ENCODE measurements at regions not wholly inside any gene's neighbourhood (a gene's known extent, or its start where the extent isn't known, plus 50 kb on each side); places are given as distances from the start of the nearest gene placed in this dataset.
A peak's percentile ranks its signal among the peaks of the same experiment; 100 is the strongest.

- no peak for DNase-seq (ENCODE audit: low spot score)
Measured at GRCh38 chr15:95286352-95286880, 1044.1 kb upstream of the NR2F2 start.

DNA sequence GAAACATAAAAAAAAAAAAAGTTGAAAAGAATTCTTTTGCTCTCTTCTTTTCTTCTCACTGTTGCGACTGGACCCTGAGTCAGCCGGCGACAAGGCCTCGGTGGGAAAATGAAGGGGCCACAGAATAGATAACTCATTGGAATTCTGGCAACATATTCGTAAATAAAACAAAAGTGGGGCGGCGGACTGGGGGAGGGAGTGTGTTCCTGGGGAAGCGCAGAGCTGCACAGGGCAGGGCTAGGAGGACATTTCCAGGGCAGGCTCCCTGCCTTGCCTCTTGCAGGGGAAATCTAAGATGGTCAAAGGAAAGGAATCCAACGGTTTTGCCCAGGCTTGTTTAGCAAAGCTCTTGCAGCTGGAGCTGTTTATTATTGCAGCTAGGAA, 1042.8 kb upstream of the NR2F2 start:
- no peak for DNase-seq (ENCODE audit: low spot score)

- DNase-seq (ENCODE audit: low spot score), result no peak
Measured at GRCh38 chr15:95288626-95289025, 1041.9 kb upstream of the NR2F2 start.

DNA sequence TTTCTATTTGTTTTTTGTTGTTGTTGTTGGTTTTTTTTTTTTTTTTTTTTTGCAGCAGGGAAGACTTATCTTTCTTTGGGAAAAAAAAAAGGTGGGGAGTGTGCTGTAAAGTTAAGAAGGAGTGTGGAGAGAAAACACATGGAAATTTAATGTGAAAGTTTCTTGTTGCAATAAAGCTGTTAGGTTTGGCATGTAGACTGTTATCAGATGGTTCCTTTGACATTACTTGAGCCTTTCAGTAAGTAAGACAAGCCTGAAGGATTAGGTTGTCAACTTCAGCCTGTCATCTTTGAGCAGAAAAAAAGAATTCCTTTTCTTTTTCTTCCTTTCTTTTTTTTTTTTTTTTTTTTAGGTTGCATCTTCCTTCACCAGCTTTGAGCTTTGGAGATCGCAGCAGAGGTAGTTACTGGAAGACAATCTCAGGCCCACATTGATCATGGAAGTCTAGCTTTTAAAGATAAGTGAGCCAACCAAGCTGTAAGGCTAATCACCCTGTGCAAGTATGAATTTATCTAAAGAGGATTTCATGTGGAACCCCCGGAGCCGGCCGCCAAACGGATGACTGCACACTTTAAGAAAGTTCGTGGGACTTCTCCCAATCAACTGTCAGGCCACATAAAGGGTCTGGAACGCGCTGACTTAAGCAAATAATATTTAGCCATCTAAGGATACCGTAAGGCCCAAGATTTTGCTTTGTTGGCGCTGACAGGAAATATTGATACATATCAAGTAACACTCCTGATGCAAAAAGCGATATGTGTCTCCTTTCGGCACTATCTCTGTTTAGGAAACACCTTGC, 1040.1 kb upstream of the NR2F2 start:
- no peak for DNase-seq (ENCODE audit: low spot score)

DNA sequence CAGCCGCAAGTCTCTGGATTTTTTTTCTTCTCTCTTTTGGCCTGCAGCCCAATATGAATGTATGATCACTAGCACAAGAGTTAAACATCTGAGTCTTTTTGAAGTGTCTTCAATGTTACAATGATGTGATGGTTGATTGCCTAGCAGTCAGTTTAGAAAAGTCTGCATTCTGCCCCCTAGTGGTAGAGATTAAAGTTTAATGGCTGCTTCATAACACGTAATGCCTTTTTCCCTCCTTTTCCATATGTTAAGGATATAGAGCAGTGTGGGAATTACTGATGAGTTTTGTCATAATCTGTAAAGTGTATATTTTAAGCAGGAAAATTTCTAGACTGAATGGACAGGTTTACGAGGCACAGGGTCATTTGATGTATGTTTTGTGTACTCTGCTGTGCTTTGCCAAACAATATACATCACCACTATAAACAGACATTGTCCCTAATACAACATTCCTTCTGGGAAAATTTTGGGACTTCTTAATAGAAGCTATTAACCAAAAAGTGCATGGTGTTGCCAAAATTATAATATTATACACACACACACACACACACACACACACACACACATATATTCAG, 1038.5 kb upstream of the NR2F2 start:
- peak; percentile 32 for DNase-seq (ENCODE audit: low spot score)

GRCh38 chr15:95292785-95293450, 1037.6 kb upstream of the NR2F2 start:
- DNase-seq (ENCODE audit: low spot score), result no peak

- no peak for DNase-seq (ENCODE audit: low spot score)
Measured at GRCh38 chr15:95293456-95294031, 1037.0 kb upstream of the NR2F2 start.

- DNase-seq (ENCODE audit: low spot score), result no peak
Measured at GRCh38 chr15:95295363-95295762, 1035.1 kb upstream of the NR2F2 start.

GRCh38 chr15:95295896-95296625, 1034.4 kb upstream of the NR2F2 start:
- no peak for DNase-seq (ENCODE audit: low spot score)

GRCh38 chr15:95296643-95297042, 1033.9 kb upstream of the NR2F2 start:
- no peak for DNase-seq (ENCODE audit: low spot score)

DNA sequence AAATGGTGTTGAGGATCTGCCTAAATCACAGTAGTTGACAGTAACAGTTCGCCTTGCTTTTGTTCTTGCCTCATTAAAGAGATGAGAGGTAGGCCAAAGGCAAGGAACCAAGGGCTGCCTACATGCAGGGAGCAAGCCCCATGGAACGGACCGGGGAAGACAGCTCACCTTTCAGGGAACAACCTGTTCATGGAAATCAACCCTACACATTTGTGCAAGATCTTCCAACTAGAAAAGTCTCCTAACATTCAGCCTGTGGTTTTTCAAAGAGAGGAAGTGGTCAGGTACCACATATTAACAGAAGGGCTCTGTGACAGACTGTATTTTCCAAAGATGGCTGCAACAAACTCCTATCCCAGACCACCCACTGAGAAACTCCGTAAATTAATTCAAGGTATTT, 1031.8 kb upstream of the NR2F2 start:
- no peak for DNase-seq (ENCODE audit: low spot score)

DNA sequence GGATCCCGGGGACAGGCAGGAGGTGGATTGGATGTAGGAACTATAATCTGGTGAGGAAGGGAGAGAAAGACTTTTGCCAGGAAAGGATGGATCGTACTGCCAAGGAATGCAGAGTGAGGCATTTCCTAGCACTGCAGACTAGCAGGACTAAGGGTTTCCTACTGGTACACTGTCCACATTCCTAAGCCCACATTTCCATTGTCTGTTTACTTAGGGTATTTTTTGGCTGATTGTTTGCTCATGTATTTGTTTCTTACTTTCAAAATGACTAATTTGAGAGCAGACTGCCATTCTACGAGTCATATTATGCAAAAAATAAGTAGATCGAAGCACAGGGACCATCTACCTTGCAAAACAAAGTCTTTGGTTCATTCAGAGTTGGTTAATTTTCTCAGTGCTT, 1029.5 kb upstream of the NR2F2 start:
- DNase-seq (ENCODE audit: low spot score), result peak; percentile 14

DNA sequence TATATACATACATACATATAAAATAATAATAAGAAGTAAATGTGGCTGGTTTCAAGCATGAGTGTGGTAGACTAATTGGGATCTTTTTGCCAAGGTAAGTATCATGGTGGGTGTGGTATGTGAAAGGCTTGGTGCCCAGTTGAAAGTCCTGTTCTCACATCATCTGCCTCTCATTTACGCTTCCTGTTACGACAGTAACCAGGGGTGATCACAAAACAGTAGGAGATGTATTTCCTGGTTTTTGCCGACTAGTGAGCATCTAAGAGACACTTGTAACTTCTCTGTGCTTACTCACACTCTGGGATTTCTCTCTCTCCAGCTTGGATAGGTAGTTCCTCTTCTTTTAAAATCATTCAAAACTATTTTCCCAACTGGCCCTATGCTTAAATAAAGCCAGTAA, 1028.3 kb upstream of the NR2F2 start:
- no peak for DNase-seq (ENCODE audit: low spot score)

GRCh38 chr15:95302809-95303208, 1027.7 kb upstream of the NR2F2 start:
- DNase-seq (ENCODE audit: low spot score), result no peak

- DNase-seq (ENCODE audit: low spot score), result no peak
Measured at GRCh38 chr15:95303713-95304112, 1026.8 kb upstream of the NR2F2 start.

DNA sequence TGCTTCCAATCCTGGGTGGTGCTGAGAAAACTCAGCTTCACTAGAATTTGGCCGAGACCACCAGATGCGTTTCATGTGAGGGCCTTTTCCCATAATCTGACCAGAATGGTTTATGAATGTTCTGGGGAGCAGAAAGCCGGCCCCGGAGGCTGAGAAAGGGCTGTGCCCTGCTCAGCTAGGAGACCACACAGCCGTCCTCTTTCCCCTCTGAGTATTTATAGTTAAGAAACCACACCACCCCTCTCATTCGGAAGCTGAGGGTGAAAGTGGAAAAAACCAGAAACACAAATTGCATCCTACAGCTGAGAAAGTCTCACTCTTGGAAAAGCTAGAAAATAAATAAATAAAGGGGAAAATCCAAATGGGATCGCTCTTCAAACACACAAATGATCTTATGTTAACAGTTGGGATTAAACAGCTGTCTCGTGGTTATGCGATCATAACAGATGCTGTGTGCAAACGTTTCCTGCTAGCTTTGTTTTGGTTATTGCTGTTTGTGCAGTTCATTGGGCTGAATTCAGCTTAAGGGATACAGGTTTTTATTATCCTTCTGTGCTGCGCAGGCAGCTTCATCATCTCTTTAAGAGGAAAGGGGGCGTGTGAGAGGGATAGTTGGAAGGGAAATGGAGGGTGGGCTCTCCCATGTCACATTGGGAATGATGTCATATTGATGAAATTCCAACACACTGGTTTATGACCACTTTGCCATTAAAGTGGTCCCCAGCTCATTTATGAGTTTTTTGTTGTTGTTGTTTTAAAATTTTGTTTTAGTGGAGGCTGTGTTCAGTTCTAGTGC, 1026.2 kb upstream of the NR2F2 start:
- no peak for DNase-seq (ENCODE audit: low spot score)

GRCh38 chr15:95304947-95305400, 1025.5 kb upstream of the NR2F2 start:
- DNase-seq (ENCODE audit: low spot score), result no peak

- DNase-seq (ENCODE audit: low spot score), result no peak
Measured at GRCh38 chr15:95307115-95307514, 1023.4 kb upstream of the NR2F2 start.

- DNase-seq (ENCODE audit: low spot score), result no peak
Measured at GRCh38 chr15:95319242-95319641, 1011.3 kb upstream of the NR2F2 start.

GRCh38 chr15:95323796-95324195, 1006.7 kb upstream of the NR2F2 start:
- no peak for DNase-seq (ENCODE audit: low spot score)

- DNase-seq (ENCODE audit: low spot score), result no peak
Measured at GRCh38 chr15:95324656-95325055, 1005.8 kb upstream of the NR2F2 start.
